Fibroblast of lung (primary cell): ENCODE measurements at regions not wholly inside any gene's neighbourhood (a gene's known extent, or its start where the extent isn't known, plus 50 kb on each side); places are given as distances from the start of the nearest gene placed in this dataset.

Source experiments
- DNase-seq, 2 donors: peaks; one replicate each; pipeline versions ENCODE4 v3.0.0 to v3.0.0-alpha.2; 2010; ENCODE audit warnings: low read depth in 2 of 2
- H2AFZ ChIP-seq: 2 replicates; pipeline ENCODE4 v1.5.1; 2012; ENCODE audit warnings: low read length, control low read depth, inconsistent platforms
- H3K27ac ChIP-seq: 2 replicates; pipeline ENCODE4 v1.5.1; 2011; ENCODE audit warnings: low read length, control low read depth; ENCODE audit not compliant: insufficient read depth
- H3K27me3 ChIP-seq: 2 replicates; pipeline ENCODE4 v1.5.1; 2011; ENCODE audit warnings: mild to moderate bottlenecking, low read length; ENCODE audit not compliant: control insufficient read depth, insufficient read depth
- H3K36me3 ChIP-seq: 2 replicates; pipeline ENCODE4 v1.5.1; 2011; ENCODE audit warnings: low read length; ENCODE audit not compliant: control insufficient read depth, insufficient read depth
- H3K4me1 ChIP-seq: 2 replicates; pipeline ENCODE4 v1.5.1; 2011; ENCODE audit warnings: low read length; ENCODE audit not compliant: control insufficient read depth, insufficient read depth; ENCODE audit errors: extremely low read depth
- H3K4me2 ChIP-seq: 2 replicates; pipeline ENCODE4 v1.5.1; 2011; ENCODE audit warnings: low read length, control low read depth; ENCODE audit not compliant: insufficient read depth; ENCODE audit errors: extremely low read depth
- H3K4me3 ChIP-seq, 4 experiments: fragments of 200-600 bp in 1 of 4; sonication (generic) in 1 of 4; replicated peaks in 1 of 4; 2 replicates each; pipeline ENCODE4 v1.5.1; 2011 to 2016; ENCODE audit warnings: low read length in 4 of 4, low read depth in 3 of 4, mild to moderate bottlenecking in 3 of 4, control low read depth in 2 of 4, inconsistent platforms in 1 of 4, mixed read lengths in 1 of 4; ENCODE audit not compliant: insufficient read depth in 1 of 4; ENCODE audit errors: control extremely low read depth in 1 of 4
- H3K79me2 ChIP-seq: 2 replicates; pipeline ENCODE4 v1.5.1; 2012; ENCODE audit warnings: mild to moderate bottlenecking, low read length, inconsistent platforms; ENCODE audit not compliant: control insufficient read depth, insufficient read depth
- H3K9ac ChIP-seq: 2 replicates; pipeline ENCODE4 v1.5.1; 2011; ENCODE audit warnings: mild to moderate bottlenecking, low read length, control low read depth; ENCODE audit not compliant: insufficient read depth
- H3K9me3 ChIP-seq: 2 replicates; pipeline ENCODE4 v1.5.1; 2012; ENCODE audit warnings: low read depth, low read length; ENCODE audit not compliant: control insufficient read depth, insufficient read depth
- H4K20me1 ChIP-seq: 2 replicates; pipeline ENCODE4 v1.5.1; 2011; ENCODE audit warnings: low read length; ENCODE audit not compliant: control insufficient read depth, insufficient read depth; ENCODE audit errors: extremely low read depth
- CTCF ChIP-seq, 2 donors: IDR thresholded peaks in 1 of 2; conservative IDR thresholded peaks in 1 of 2; 1 replicate in 1 of 2; 2 replicates in 1 of 2; pipeline ENCODE4 v1.5.1; 2011 to 2012; ENCODE audit warnings: low read length in 2 of 2, control low read depth in 1 of 2, inconsistent platforms in 1 of 2, low read depth in 1 of 2, mild to moderate bottlenecking in 1 of 2
- EZH2 ChIP-seq: IDR thresholded peaks from 2 replicates; pipeline ENCODE4 v1.5.1; 2012; ENCODE audit warnings: low read length, control low read depth, mild to moderate bottlenecking; ENCODE audit errors: missing control alignments

GRCh38 chr18:71936744-71937143 is 607.4 kb downstream of the CBLN2 start:
- Histone ChIP-seq H3K4me1 (no peaks in the 10 kb centered on the region), H3K9me3 (no peaks in the 10 kb centered on the region), H3K27me3 (no peaks in the 10 kb centered on the region), H4K20me1 (no peaks in the 10 kb centered on the region), H3K79me2 (no peaks in the 10 kb centered on the region), H3K4me3 (no peak overlapping the region), H3K36me3 (no peaks in the 10 kb centered on the region), H3K9ac (no peak overlapping the region), H2AFZ (no peak overlapping the region), H3K27ac (no peak overlapping the region), H3K4me2 (no peak overlapping the region)
- TF ChIP-seq CTCF (conservative IDR thresholded peaks at IDR 0.05 in 1 of 2, IDR thresholded peaks at IDR 0.05 in 1 of 2; ENCODE audit: low read depth in 1 of 2, low read length in 2 of 2) (no peak), EZH2 (no peak)
- DNase-seq = peak; percentile 2 to 31

- H3K36me3 ChIP-seq = no peaks in the 10 kb centered on the region
- no peaks in the 10 kb centered on the region for H3K27me3 ChIP-seq
- H3K4me1 ChIP-seq = no peaks in the 10 kb centered on the region
- H2AFZ ChIP-seq = no peak overlapping the region
- DNase-seq = no peak
- no peak overlapping the region for H3K27ac ChIP-seq
- no peaks in the 10 kb centered on the region for H3K9me3 ChIP-seq
- no peak overlapping the region for H3K4me3 ChIP-seq
- no peak overlapping the region for H3K9ac ChIP-seq
- H3K79me2 ChIP-seq = no peaks in the 10 kb centered on the region
- H4K20me1 ChIP-seq = no peaks in the 10 kb centered on the region
- TF ChIP-seq EZH2 = no peak
- TF ChIP-seq CTCF (conservative IDR thresholded peaks at IDR 0.05 in 1 of 2, IDR thresholded peaks at IDR 0.05 in 1 of 2; ENCODE audit: low read depth in 1 of 2, low read length in 2 of 2) = no peak
- H3K4me2 ChIP-seq = no peak overlapping the region
These were observed 624.9 kb downstream of the CBLN2 start for GRCh38 chr18:71919211-71919610.

GRCh38 chr18:71913641-71914040 is 630.5 kb downstream of the CBLN2 start:
- Histone ChIP-seq H4K20me1 (no peaks in the 10 kb centered on the region), H3K9me3 (no peaks in the 10 kb centered on the region), H2AFZ (no peak overlapping the region), H3K4me1 (no peaks in the 10 kb centered on the region), H3K4me3 (no peak overlapping the region), H3K79me2 (no peaks in the 10 kb centered on the region), H3K36me3 (no peaks in the 10 kb centered on the region), H3K27ac (no peak overlapping the region), H3K4me2 (no peak overlapping the region), H3K9ac (no peak overlapping the region), H3K27me3 (no peaks in the 10 kb centered on the region)
- no peak for DNase-seq
- TF ChIP-seq CTCF (conservative IDR thresholded peaks at IDR 0.05 in 1 of 2, IDR thresholded peaks at IDR 0.05 in 1 of 2; ENCODE audit: low read depth in 1 of 2, low read length in 2 of 2) (no peak), EZH2 (no peak)
